Panc1 (cell line): ENCODE measurements at regions not wholly inside any gene's neighbourhood (a gene's known extent, or its start where the extent isn't known, plus 50 kb on each side); places are given as distances from the start of the nearest gene placed in this dataset.

Experiments used
- ATAC-seq: fragments of 200-7000 bp; cut with Tn5 transposase; 2 replicates; pipeline ENCODE4 v1.9.1; 2020; ENCODE audit warnings: mild to moderate bottlenecking, moderate library complexity
- BruUV-seq: library from RNA; stranded (reverse); fragments of 400-500 nt; replicated peaks from 2 replicates; lab custom pipeline; 2021; lab: Mats Ljungman, UMichigan
- CTCF ChIA-PET: fragments of 300-600 bp; sonication (Branson Sonifier 250); formaldehyde crosslinking; loops from one replicate; lab custom pipeline; 2022; ENCODE audit warnings: antibody characterized with exemption; lab: Charles Lee
- POLR2A ChIA-PET: fragments of 300-600 bp; sonication (Branson Sonifier 250); formaldehyde crosslinking; loops from one replicate; lab custom pipeline; 2022; ENCODE audit warnings: antibody characterized with exemption; lab: Charles Lee
- DNase-seq: peaks from one replicate; pipeline ENCODE4 v3.0.0-alpha.2; 2010; ENCODE audit warnings: low read depth, low spot score
- H3K27ac ChIP-seq: 2 replicates; pipeline ENCODE4 v1.5.1; 2011; ENCODE audit warnings: mild to moderate bottlenecking, low read length, inconsistent platforms
- H3K27me3 ChIP-seq: fragments of 200-500 bp; sonication (Bioruptor generic); 2 replicates; pipeline ENCODE4 v1.6.0; 2014; ENCODE audit warnings: low read length, inconsistent platforms; ENCODE audit not compliant: control insufficient read depth, insufficient read depth
- H3K36me3 ChIP-seq: fragments of 200-500 bp; sonication (Bioruptor generic); 2 replicates; pipeline ENCODE4 v1.5.1; 2014; ENCODE audit warnings: inconsistent platforms, mild to moderate bottlenecking, low read length, moderate library complexity; ENCODE audit not compliant: control insufficient read depth, insufficient read depth
- H3K4me1 ChIP-seq: 2 replicates; pipeline ENCODE4 v1.5.1; 2011; ENCODE audit warnings: inconsistent platforms, mild to moderate bottlenecking, low read length, moderate library complexity; ENCODE audit not compliant: control insufficient read depth, insufficient read depth
- H3K4me3 ChIP-seq, 2 experiments: 2 replicates each; pipeline ENCODE4 v1.5.1; 2011 to 2012; ENCODE audit warnings: low read depth in 2 of 2, low read length in 2 of 2, mild to moderate bottlenecking in 2 of 2, inconsistent platforms in 1 of 2, moderate library complexity in 1 of 2
- H3K9me3 ChIP-seq: fragments of 200-500 bp; sonication (Bioruptor generic); 2 replicates; pipeline ENCODE4 v1.5.1; 2014; ENCODE audit warnings: low read depth, mild to moderate bottlenecking, inconsistent platforms, low read length, moderate library complexity; ENCODE audit not compliant: control insufficient read depth, insufficient read depth
- POLR2AphosphoS5 ChIP-seq: IDR thresholded peaks from 2 replicates; pipeline ENCODE4 v1.6.1; 2012; ENCODE audit warnings: mild to moderate bottlenecking, low read depth, low read length, moderate library complexity
- SIN3A ChIP-seq: IDR thresholded peaks from 2 replicates; pipeline ENCODE4 v1.6.1; 2012; ENCODE audit warnings: low read depth, mild to moderate bottlenecking, low read length, moderate library complexity, borderline replicate concordance; ENCODE audit not compliant: insufficient read depth
- TCF7L2 ChIP-seq: IDR thresholded peaks from 2 replicates; pipeline ENCODE4 v1.6.1; 2011; ENCODE audit warnings: mild to moderate bottlenecking, low read depth, low read length, inconsistent platforms
- in situ Hi-C: cut with HindIII; loops from 2 replicates; pipeline ENCODE4 v1.10.0; 2016; ENCODE audit warnings: low sequenced_read_pairs, low pct_unique_long_range_greater_than_20kb
- intact Hi-C: fragments of 100-400 bp; cut with micrococcal nuclease; formaldehyde crosslinking; loops from one replicate; pipeline ENCODE4 v1.10.0; 2022; ENCODE audit not compliant: unreplicated experiment
- TF ChIP-seq, protein P1 (sequence below), 2 experiments: IDR thresholded peaks; 2 replicates each; pipeline ENCODE4 v1.6.1; 2011 to 2012; ENCODE audit warnings: low read depth in 2 of 2, control low read depth in 1 of 2, low read length in 1 of 2, mild to moderate bottlenecking in 1 of 2, moderate library complexity in 1 of 2; ENCODE audit not compliant: insufficient read depth in 1 of 2
- TF ChIP-seq, protein P2 (sequence below): fragments of 450-650 bp; IDR thresholded peaks from 2 replicates; pipeline ENCODE4 v1.5.1; 2017; ENCODE audit warnings: mild to moderate bottlenecking

DNA sequence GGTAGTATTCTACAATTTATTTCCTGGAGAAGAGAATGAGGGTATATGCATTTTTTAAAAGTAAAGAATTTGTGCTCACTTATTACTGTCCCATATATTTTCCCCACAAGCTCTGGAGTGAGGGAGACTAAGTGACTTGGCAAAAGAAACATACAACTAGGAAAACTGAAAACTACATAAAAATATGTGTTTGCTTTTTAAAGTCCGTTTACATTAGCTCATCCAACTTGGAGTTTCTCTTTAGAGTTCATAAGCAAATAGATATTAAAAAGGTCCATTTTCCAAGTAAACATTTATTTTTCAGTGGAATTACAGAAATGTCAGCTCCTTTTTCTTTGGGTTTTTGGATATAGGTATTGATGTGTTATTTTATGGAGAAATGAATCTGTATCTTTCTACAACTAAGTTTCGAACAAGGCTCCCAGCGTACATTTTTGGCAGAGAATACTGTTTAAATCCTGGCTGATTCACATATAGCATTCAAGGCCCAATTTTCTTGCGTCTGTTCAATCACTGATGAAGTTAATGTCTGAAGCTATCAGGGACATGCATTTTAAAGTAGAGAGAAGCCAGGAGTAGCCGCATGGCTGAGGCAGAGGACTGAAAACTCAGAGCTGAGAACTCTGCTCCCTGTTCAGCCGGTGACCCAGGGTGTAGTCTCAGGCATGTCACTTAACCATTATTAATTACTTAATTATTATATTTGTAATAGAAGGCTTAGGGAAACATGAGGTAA, 729.4 kb downstream of the EFNB2 start:
- Histone ChIP-seq H3K4me3 (no peak overlapping the region), H3K27me3 (no peaks in the 10 kb centered on the region), H3K4me1 (no peaks in the 10 kb centered on the region), H3K36me3 (no peaks in the 10 kb centered on the region), H3K9me3 (no peaks in the 10 kb centered on the region), H3K27ac (no peak overlapping the region)
- ChIA-PET POLR2A (no interaction called here), CTCF (no interaction called here)
- in situ Hi-C loops (no loop called here), intact Hi-C loops (no loop called here)
- ATAC-seq: no peak
- TF ChIP-seq POLR2AphosphoS5 (no peak), SIN3A (no peak), TCF7L2 (no peak)
- TF ChIP-seq, protein P1, sequence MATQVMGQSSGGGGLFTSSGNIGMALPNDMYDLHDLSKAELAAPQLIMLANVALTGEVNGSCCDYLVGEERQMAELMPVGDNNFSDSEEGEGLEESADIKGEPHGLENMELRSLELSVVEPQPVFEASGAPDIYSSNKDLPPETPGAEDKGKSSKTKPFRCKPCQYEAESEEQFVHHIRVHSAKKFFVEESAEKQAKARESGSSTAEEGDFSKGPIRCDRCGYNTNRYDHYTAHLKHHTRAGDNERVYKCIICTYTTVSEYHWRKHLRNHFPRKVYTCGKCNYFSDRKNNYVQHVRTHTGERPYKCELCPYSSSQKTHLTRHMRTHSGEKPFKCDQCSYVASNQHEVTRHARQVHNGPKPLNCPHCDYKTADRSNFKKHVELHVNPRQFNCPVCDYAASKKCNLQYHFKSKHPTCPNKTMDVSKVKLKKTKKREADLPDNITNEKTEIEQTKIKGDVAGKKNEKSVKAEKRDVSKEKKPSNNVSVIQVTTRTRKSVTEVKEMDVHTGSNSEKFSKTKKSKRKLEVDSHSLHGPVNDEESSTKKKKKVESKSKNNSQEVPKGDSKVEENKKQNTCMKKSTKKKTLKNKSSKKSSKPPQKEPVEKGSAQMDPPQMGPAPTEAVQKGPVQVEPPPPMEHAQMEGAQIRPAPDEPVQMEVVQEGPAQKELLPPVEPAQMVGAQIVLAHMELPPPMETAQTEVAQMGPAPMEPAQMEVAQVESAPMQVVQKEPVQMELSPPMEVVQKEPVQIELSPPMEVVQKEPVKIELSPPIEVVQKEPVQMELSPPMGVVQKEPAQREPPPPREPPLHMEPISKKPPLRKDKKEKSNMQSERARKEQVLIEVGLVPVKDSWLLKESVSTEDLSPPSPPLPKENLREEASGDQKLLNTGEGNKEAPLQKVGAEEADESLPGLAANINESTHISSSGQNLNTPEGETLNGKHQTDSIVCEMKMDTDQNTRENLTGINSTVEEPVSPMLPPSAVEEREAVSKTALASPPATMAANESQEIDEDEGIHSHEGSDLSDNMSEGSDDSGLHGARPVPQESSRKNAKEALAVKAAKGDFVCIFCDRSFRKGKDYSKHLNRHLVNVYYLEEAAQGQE (IDR thresholded peaks at IDR 0.05; ENCODE audit: insufficient read depth in 1 of 2, low read depth in 2 of 2, low read length in 1 of 2): no peak
- TF ChIP-seq, protein P2, sequence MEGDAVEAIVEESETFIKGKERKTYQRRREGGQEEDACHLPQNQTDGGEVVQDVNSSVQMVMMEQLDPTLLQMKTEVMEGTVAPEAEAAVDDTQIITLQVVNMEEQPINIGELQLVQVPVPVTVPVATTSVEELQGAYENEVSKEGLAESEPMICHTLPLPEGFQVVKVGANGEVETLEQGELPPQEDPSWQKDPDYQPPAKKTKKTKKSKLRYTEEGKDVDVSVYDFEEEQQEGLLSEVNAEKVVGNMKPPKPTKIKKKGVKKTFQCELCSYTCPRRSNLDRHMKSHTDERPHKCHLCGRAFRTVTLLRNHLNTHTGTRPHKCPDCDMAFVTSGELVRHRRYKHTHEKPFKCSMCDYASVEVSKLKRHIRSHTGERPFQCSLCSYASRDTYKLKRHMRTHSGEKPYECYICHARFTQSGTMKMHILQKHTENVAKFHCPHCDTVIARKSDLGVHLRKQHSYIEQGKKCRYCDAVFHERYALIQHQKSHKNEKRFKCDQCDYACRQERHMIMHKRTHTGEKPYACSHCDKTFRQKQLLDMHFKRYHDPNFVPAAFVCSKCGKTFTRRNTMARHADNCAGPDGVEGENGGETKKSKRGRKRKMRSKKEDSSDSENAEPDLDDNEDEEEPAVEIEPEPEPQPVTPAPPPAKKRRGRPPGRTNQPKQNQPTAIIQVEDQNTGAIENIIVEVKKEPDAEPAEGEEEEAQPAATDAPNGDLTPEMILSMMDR: no peak
- no peak for DNase-seq
- no TSS peak for BruUV-seq

DNA sequence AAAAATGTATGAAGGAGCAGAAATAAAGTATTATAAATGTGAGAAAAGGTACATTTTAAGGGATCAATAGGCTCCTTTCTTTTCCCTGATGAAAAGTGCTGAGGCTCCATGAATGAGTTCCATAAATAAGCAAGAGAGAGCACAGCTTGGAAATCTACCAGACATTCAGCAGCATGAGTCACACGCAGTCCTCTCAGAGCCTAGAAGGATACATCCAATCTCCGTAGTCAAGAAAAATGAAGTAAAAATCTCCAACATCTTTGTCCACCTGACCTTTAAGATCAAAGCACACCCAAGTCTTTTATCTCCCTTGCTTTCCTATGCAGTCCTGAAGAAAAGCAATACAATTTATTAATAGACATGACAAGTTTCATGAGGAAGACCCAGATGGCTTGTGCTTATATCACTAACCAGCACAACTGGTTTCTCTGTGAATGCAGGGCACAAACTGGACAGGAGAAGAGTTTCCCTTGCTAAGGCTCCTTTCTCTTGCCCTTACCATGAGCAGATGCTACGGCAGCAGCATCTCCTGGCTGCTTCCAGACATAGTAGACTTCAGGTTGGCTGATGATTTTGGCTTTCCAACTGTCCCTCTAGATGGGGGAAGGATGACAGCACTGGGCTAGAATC, 730.8 kb downstream of the EFNB2 start:
- CTCF ChIA-PET: interaction anchor here (0.5 kb wide), 1 partner anchor 717 kb away, joined by 3 read pairs; no protein-coding TSS in a partner anchor
- POLR2A ChIA-PET: no interaction called here
- DNase-seq: no peak

More for the DNA sequence above, 730.8 kb downstream of the EFNB2 start:
- H3K36me3 ChIP-seq: no peaks in the 10 kb centered on the region
- in situ Hi-C loops: no loop called here
- intact Hi-C loops: no loop called here
- no peaks in the 10 kb centered on the region for H3K27me3 ChIP-seq
- ATAC-seq: no peak
- no peak overlapping the region for H3K27ac ChIP-seq
- BruUV-seq: no TSS peak
- TF ChIP-seq, protein P2: no peak
- TF ChIP-seq SIN3A: no peak
- TF ChIP-seq, protein P1 (IDR thresholded peaks at IDR 0.05; ENCODE audit: insufficient read depth in 1 of 2, low read depth in 2 of 2, low read length in 1 of 2): no peak
- TF ChIP-seq TCF7L2: no peak
- TF ChIP-seq POLR2AphosphoS5: no peak
- no peak overlapping the region for H3K4me3 ChIP-seq
- H3K9me3 ChIP-seq: no peaks in the 10 kb centered on the region
- no peaks in the 10 kb centered on the region for H3K4me1 ChIP-seq
